Ishikawa (cell line): ENCODE measurements at regions not wholly inside any gene's neighbourhood (a gene's known extent, or its start where the extent isn't known, plus 50 kb on each side); places are given as distances from the start of the nearest gene placed in this dataset.

Source experiments
- EGR1 ChIP-seq: IDR thresholded peaks from 2 replicates; pipeline ENCODE4 v1.6.1; 2012
- EP300 ChIP-seq: IDR thresholded peaks from 2 replicates; pipeline ENCODE4 v1.6.1; 2012; ENCODE audit warnings: borderline replicate concordance
- MAX ChIP-seq: IDR thresholded peaks from 2 replicates; pipeline ENCODE4 v1.6.1; 2012
- NFIC ChIP-seq: IDR thresholded peaks from 2 replicates; pipeline ENCODE4 v1.6.1; 2012
- RAD21 ChIP-seq: IDR thresholded peaks from 2 replicates; pipeline ENCODE4 v1.6.1; 2012; ENCODE audit warnings: low read depth
- REST ChIP-seq: IDR thresholded peaks from 2 replicates; pipeline ENCODE4 v1.6.1; 2012; ENCODE audit warnings: low read depth, mild to moderate bottlenecking
- TAF1 ChIP-seq: IDR thresholded peaks from 2 replicates; pipeline ENCODE4 v1.6.1; 2012; ENCODE audit warnings: low read depth, mild to moderate bottlenecking
- TEAD4 ChIP-seq: IDR thresholded peaks from 2 replicates; pipeline ENCODE4 v1.6.1; 2012
- YY1 ChIP-seq: IDR thresholded peaks from 2 replicates; pipeline ENCODE4 v1.6.1; 2012; ENCODE audit warnings: low read depth

GRCh38 chr10:130477360-130477759 lies 341.2 kb downstream of the GLRX3 start:
- no peak for TF ChIP-seq MAX
- TF ChIP-seq NFIC, result no peak
- TF ChIP-seq EP300, result no peak
- no peak for TF ChIP-seq TEAD4
- TF ChIP-seq EGR1, result no peak
- no peak for TF ChIP-seq TAF1
- no peak for TF ChIP-seq REST
- no peak for TF ChIP-seq RAD21
- no peak for TF ChIP-seq YY1
